HK-2 (cell line): ENCODE measurements at regions not wholly inside any gene's neighbourhood (a gene's known extent, or its start where the extent isn't known, plus 50 kb on each side); places are given as distances from the start of the nearest gene placed in this dataset.

Experiments
- DNase-seq: peaks from one replicate; pipeline ENCODE4 v3.0.0-alpha.2; 2018; ENCODE audit not compliant: unreplicated experiment

DNA sequence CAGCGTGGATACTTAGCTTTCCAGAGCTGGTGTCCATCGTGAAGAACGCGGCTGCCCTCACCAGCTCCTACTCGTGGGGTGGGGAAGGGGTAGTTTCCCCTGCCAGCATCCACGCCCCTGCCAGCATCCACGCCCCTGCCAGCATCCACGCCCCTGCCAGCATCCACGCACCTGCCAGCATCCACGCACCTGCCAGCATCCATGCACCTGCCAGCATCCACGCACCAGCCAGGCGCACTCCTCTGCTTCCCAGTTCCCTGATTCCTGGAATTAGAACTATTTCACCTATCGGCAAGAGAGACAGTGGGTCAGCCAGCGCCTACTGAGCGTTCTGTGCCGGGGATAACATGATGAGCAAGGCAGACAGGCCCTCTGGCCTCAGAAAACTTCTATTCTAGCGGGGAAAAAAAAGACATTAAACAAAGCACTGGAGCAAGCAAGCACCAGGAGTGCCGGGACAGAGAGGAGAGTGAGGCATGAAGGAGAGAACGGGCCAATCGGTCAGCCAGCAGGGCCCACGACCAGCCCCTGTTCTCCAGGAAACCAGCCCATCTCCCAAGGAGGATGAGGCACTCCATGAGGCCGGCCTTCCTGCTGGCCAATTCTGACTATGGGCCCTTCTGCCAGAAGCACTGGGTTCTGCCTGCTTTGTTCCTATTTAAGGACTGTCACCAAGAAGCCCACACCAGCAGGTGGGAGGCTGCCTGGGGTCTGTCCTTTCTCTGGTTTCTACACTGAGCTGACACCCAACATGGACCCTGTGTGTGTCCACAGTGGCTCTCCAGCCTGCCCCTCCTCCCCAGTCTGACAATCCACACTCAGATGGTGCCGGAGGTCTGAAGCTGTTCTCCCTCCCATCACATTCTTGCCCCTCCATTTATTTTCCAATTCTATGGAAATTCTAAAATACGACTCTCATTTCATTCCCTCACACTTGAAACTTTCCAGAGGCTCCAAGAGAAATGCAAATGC is 78.4 kb upstream of the SALL3 start:
- no peak for DNase-seq

DNA sequence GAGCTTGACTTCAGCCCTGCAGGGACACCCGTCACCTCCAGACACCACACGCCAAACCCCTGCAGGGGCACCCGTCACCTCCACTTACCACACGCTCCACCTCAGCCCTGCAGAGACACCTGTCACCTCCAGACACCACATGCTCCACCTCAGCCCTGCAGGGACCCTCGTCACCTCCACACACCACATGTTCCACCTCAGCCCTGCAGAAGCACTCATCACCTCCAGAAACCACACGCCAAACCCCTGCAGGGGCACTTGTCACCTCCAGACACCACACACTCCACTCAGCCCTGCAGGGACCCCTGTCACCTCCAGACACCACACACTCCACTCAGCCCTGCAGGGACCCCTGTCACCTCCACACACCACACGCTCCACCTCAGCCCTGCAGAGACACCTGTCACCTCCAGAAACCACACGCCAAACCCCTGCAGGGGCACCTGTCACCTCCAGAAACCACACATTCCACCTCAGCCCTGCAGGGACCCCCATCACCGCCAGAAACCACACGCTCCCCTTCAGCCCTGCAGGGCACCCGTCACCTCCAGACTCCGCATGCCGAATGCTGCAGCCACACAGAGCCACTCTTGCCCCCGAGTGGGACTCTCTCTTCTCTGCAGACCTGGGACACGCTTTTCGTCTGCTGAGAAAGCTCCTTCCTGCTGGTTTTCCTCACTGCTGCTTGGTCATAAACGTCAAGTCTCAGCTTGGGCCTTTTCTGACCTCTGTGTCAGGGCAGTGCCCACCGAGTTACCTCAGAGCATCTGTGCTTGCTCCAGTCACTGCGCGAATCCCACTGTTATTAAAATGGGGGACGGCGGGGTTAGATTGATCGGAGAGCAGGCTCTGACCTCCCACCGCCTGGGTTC is 77.5 kb upstream of the SALL3 start:
- DNase-seq, result no peak

DNA sequence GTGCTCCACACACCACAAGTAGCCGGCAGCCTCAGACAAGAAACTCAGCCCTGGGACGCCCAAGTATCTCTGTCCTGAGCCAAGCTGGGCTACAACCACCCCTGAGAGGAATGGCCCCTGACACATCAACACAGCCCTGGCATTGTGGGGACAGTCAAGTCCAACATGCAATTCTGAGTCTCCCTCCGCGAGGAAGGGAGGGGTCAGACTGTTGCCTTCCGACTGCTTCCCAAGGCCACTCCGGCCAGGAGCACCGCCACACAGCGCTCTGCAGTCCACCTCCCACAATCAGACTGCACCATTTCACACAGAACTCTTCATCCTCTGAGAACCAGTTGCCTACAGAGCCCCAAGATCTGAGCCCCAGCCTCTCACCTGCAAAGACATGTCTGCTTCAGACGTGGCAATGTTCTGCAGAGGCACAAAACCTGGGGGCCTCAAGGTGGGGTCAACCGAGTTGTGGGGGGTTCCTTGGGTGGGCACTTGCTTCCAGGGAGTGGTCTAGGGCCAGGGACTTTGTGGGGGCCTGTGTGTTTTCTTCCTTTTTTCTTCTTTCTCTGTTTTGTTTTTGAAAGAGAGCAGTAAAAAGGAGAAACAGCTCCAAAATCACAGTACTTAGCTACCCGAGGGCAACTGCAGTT is 76.7 kb upstream of the SALL3 start:
- no peak for DNase-seq

DNA sequence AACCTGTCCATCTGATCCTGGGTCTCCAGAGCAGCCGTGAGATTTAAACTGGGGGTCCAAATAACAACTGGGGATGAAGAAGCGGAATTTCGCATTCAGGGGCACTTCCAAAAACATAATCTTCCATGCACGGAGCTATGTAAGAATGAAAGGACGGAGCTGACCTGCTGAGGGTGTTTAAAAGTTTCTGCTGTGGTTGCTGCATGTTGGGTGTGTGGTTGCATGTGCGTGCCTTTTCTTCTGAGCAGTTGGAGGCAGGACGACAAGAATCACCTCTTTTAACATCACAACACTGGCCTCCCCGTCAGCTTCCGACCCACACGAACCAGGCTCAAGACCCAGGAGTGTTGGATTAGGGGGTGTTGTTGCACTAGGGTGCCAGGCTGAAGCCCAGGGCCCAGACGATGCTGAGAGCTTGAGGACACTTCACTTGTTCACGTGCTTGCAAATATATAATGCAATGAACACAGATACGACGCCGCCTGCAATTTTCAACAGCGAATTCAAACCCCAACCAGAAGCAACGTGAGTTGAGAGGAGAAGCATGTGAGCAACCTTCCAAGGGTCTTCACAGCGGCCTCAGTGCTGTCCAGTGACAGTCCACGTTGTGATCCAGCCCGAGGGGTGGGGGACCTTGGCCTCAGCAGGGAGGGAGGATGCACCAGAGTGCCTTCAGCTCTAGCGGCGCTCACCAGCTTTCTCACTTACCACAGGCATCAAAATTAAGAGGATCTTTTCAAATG is 76.0 kb upstream of the SALL3 start:
- DNase-seq, result no peak

DNA sequence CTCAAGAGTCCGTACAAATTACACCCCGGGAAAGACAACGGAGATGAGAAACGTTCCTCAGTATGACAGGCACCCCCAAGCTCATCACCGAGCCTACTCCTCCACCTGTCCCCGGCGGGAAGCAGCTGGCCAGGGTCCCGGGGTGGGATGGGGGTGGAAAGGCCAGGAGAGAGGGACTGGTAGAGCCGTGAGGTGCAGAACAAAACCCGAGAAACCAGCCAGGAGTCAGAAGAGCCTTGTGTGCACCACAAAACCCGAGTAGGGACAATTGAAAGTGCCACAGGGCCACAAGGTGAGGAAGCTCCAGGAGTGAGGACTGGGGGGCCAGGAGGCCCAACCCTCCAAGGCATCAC is 75.5 kb upstream of the SALL3 start:
- no peak for DNase-seq

DNA sequence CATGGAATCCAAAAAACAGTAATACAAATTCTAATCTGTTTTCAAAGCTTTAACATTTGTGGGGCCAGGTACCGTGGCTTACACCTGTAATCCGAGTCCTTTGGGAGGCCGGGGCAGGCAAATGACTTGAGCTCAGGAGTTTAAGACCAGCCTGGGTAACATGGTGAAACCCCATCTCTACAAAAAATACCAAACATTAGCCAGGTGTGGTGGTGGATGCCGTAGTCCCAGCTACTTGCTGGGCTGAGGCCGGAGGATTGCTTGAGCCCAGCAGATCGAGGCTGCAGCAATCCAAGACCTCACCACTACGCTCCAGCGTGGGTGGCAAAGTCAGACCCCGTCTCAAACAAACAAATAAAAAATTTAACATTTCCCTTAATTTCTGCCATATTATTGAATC is 74.3 kb upstream of the SALL3 start:
- DNase-seq, result no peak

DNA sequence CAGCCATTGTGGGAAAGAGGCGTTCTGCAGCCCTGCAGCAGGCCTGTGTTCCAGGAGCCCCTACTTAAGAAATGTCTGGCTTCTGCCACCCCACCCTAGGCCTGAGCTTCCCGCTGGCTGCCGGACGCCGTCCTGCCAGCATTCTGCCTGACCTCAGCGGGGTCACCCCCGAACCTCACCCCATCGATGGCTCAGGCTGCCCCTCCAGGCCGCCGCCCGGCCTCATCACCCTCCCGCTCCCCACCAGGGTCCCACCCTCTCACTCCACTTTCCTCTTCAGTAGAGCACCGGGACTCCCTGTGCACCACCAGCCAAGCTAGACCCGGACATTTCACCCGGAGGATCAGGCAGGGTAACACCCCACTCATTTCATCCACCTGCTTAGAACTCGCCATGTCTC is 73.6 kb upstream of the SALL3 start:
- no peak for DNase-seq

DNA sequence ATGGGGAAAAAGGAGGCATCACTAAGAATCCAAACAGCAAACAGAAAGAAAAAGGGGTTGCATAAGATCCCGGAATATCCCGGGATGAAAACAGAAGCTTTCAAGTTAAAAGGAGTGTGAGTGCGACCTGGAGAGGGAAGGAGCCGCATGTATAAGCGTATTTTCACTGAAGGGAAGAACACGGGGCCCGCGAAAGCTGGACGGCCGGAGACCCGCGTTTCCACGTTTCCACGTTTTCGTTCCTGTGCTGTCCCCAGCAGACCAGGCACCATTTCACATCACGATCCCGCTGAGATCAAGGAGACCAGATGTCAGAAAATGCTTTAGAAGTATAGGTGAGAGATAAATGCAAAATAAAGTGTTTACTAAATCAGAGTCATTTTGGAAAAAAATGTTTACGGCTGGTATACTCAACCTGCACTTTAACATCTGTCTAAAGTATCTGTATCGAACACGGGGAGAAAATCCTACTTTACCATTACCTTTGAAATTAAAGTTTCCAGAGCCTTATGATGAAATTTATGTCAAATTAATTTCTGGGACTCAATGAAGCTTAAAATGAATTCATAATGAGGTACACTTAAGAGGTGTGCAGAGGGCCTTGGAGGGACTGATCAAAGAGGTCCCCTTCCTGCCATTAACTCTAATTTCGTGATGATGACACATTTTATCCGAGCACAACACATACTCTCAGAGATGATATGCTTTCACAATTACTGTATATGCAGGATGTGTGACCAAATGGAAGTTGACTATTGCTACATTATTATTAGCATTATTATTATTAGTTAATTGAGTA is 71.0 kb upstream of the SALL3 start:
- DNase-seq, result no peak

DNA sequence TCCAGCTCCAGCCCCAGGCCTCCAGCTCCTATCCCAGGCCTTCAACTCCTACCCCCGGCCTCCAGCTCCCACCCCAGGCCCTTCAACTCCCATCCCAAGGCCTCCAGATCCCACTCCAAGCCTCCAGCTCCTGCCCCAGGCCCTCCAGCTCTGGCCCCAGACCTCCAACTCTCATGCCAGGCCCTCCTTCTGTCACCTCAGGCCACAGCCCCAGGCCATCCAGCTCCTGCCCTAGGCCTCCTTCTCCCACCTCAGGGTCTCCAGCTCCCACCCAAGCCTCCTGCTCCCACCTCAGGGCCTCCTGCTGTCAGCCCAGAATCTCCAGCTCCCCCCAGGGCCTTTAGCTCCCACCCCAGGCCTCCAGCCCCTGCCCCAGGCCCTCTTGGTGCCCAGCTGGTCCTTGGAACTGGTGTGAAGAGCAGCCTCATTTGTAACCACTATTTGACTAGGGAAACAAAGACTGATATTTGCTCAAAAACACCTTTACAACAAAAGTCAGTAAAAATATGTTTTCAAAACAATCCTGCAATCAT is 67.8 kb upstream of the SALL3 start:
- DNase-seq, result no peak

DNA sequence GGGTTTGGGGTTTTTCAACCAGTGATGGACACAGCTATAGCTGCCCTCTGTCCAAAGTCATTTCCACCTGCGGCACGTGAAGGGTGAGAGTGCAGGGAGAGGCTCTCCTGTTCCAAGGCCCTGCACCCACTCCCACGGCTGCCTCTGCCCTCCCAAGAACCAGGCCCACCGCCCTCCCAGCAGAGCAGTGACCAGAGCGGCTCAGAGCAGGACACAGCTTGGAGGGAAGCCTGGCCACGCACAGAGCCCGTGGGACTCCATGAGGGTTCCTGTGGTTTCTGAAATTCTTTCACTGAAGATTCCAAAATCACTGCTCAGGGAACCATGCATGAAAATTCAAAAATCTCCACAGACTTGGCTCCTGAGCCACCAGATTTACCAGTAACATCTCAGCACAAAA is 67.3 kb upstream of the SALL3 start:
- DNase-seq, result no peak

DNA sequence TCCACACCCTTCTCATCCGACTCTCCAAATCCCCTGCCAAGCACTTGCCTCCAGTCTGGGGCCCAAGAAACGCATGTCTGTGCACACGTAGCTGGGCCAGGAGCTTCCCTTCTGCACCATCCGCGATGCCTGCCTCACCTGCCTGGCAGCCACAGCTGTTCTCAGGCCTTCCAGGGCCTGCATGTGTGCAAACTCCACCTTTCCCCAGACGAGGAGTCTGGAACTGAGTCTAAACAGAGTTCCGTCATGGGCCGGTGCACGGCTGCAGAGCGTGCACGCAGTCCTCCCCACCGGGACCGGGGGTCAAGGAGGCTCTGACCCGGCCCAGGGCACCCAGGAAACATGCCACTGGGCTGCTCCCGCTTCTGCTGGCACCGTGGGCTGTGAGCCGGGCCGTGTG is 66.8 kb upstream of the SALL3 start:
- DNase-seq, result no peak

DNA sequence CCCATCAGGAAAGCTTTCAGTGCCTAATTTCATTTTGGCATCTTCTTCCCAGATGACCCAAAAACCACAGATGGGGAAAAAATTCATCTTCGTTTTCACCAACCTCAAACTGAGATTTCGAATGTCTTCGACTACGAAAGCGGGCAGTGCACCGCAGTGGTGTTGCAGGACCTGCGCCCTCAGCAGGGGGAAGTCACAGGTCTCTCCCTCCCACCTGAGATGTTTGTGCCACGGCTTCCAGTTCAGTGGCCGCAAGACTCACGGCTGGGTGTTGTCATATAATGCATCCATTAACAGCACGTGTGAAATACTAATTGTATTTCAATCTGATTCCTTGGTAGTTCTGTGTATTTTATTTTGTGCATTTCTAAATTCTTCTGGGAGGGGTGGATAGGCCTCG is 66.2 kb upstream of the SALL3 start:
- DNase-seq, result no peak

DNA sequence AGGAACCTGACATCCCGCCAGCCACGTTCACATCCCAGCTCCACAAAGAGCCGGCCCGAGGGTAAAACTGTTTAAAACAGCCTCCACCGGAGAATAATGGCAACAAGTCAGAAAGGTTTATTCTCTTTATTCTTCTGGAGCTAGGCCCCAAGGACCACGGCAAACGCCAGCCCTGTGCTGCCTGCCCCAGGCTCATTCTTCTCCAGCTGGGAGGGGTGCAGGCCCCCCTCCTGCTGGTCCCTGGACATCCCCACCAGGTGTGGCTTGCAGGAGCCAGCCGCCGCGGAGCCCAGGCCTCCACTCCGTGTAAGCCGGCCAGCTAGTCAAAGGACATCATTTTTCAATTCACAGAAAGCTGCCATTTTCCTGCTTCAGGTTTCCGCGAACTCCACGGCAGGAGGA is 65.8 kb upstream of the SALL3 start:
- no peak for DNase-seq

DNA sequence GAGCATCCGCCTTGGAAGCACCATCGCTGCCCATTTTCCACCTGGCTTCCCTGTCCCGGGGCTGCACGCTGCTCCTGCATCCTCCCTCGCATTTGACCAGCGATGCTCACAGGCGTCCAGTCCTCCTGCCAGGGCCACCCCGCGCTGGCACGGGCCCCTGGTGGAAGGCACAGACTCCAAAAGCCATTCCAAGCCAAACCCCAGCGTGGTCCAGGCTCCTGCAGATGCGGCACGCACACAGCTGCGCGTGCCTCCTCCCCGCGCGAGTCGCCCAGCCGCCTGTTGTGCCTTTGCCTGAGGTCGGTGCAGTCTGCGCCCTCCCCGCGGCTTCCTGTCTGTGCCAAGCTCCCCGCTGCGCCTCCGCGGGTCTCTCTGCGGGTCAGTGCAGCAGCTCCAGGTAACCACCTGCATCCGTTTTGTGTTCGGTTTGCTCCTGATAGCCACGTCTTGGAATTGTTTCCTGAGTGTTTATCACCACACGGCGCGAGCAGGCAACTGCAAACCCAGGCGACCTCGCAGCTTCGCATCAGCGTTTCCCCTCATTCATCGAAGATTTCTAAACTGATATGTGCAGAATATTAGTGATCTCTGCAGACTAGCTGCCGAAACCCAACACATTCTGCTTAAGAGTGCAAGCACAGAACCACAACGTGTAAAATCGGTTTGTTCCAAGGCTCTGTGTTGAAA is 65.2 kb upstream of the SALL3 start:
- DNase-seq, result no peak

DNA sequence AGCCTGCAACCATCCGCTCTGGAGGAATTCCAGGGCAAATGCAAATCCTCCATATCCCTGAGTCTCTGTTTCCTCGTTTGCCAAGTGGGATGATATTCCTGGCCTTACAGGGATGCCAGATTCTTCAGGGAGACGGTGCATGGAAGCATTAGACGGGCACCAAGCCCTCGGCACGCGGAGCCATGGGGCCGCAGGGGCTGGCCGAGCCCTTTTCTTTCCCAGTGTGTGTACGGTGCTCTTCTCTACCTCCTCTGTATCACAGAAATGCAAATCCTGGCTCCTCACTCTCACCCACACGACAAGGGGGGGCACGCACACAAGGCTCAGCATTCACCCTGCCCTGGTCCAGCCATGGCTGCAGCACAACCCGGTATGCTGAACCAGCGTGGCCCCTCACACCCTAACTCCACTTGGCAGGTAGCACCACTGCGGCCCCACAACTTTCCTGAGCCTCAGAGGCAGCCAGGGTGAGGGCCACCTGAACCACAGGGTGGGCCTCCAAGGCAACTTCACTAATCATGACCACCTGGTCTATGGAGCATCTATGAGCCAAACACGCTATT is 64.1 kb upstream of the SALL3 start:
- no peak for DNase-seq

DNA sequence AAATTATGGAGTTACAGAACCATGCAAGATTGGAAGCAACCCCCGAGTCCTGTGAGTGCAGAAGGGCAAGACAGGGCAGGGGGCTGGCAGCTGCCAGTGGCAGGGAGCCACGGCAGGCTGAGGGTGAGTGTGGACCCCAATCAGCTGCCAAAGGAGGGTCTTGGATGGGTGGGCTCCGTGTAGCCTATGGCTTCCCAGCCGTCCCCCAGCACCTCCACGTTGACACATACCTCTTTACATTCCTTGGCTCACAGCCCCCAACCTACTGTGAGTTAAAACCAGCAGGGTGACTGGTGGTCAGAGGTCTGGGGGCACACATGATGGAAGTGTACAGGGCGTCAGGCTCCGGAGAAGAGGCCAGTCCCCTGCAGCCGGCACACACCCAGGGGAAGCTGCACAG is 60.9 kb upstream of the SALL3 start:
- no peak for DNase-seq

DNA sequence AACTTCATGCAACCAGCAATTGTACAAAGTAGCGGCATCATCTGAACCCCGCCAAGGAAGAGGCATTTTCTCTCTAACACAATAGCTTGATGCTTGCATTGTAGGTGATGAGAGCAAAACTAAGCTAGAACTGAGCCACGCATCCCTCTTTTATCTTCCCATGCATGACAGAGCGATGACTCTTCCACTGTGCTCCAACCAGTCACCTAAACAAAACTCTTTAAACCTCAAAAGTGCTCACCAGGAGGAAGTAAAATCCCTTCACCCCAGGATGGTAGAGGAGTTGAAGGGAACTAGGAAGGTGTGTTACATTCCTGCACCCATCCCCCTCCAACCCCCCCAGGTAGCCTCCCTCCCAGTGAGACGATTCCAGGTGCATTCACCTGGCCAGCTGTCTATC is 59.7 kb upstream of the SALL3 start:
- no peak for DNase-seq

DNA sequence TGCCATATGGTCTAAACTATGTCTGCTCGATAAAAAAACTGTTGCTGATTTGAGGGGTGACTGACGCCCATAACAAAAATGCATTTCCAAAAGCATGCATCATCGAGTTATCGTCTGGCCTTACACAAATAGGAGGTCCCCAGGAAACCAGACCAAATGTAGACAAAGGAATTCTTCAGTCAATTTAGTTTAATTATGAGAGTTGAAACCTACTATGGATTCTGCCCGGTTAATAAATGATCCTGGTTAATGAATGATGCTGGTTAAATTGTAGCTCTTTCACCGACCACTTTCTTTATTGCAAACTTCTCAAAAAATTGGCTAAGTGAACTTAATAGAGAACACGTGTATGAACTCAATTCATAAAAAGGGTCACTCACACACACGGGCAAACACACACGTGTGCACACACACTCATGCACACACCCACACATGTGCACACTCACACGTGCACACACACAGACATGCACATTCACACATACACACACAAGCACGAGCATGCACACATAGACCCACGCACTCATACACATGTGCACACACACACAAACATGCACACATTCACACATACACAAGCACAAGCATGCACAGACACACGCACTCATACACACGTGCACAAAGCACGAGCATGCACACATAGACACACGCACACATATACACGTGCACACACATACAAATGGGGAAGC is 59.0 kb upstream of the SALL3 start:
- DNase-seq, result no peak

DNA sequence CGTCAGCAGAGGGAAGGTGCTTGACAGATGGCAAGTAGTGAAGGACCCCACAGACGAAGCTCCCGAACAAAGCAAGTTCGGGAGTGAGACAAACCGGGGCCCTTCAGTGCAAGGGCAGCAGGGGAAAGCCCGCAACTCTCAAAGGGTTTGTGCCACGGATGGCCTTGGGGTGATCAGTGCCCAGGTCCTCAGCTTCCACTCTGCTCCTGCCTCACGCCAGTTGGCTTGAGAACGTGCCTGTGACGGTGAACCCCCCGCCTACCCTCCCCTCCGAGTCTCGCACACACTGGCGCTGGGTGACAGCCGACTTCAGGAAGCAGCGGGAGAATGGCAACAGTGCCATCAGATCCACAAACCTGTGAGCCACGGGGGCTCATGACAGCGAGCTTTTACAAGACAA is 56.8 kb upstream of the SALL3 start:
- no peak for DNase-seq
